Stimulated activated CD8-positive, alpha-beta memory T cell treated with anti-CD3 and anti-CD28 coated beads, Interleukin-7, amount 100 ng/mL, for 1 hour (primary cell): ENCODE measurements at regions not wholly inside any gene's neighbourhood (a gene's known extent, or its start where the extent isn't known, plus 50 kb on each side); places are given as distances from the start of the nearest gene placed in this dataset.
"Not testable (repeated sequence)": the region's sequence is repeated elsewhere in the genome, so short reads cannot be mapped to it uniquely, and the experiment has no call there.

Source experiments
- DNase-seq, 2 donors: peaks; one replicate each; pipeline ENCODE4 v3.0.0-alpha.2; 2020; ENCODE audit warnings: low read depth in 2 of 2

DNA sequence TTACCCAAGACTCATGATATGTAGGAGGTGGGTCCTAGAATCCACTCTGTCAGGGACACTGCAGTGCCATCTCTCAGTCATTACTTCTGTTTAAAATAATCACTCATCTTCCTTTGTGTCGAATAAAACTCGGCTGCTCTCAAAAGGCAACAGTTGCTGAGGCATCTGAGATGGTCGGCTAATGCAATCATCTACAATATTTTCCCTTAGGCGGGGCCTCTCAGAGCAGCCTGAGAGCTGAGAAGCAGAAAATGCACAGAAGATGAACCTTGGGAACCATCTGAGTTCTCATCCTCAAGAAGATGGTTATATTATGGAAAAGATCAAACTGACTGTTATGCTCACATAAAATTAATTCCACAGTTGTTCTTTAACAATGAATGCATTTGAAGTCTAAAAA lies 1518.2 kb upstream of the TENM4 start:
- DNase-seq: no peak

GRCh38 chr11:80958361-80958760 lies 1517.5 kb upstream of the TENM4 start:
- DNase-seq: no peak

DNA sequence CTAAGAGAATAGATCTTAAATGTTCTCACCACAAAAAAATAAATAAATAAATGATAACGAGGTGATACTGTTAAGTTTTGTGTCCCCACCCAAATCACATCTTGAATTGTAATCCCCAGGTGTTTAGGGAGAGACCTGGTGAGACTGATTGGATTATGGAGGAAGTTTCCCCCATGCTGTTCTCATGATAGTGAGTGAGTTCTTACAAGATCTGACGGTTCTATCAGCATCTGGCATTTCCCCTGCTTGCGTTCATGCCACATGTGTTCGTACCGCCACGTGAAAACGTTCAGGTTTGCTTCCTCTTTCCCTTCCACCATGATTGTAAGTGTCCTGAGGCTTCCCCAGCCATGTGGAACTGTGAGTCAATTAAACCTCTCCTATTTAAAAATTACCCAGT lies 1514.8 kb upstream of the TENM4 start:
- no peak for DNase-seq

DNA sequence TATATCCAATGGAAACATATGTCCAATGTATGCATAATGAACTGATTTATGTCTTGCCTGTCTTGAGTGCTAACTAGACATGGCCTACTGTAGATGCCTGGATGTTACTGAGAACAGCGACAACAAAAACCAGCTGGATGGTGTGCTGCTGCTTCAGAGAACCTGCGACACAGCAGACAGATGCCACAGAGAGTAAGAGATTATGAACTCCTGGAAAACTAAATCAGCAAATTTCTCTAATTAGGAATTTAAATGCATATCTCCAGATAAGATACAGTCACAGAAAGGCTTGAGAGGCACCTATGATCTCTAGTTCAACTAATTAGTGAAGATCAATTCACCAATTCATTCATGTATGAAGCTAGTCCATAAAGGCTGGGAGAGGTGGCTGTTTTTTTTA lies 1508.0 kb upstream of the TENM4 start:
- DNase-seq: no peak

- no peak for DNase-seq
Measured at GRCh38 chr11:80944758-80945157, 1503.9 kb upstream of the TENM4 start.

DNA sequence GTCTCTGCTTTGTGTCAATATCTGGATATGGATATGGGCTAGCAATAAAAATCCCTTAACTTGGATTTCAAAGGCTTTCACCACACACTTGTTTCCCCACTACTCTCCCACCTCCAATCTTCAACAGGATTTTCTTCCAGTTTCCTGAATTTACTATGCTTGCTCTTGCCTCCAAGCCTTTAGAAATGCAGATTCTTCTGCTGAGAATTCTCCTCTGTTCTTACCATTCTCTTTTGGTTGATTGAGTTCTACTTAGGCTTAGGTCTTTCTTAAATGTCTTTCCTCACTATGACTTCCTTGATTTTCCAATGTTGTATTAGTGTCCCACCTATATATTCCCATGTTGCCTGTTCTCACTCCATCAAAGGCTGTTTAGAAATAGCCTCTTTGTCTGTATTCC lies 1502.4 kb upstream of the TENM4 start:
- DNase-seq: no peak

GRCh38 chr11:80937842-80938241 lies 1497.0 kb upstream of the TENM4 start:
- DNase-seq: no peak

- DNase-seq: no peak
Measured at GRCh38 chr11:80930038-80930437, 1489.2 kb upstream of the TENM4 start.

DNA sequence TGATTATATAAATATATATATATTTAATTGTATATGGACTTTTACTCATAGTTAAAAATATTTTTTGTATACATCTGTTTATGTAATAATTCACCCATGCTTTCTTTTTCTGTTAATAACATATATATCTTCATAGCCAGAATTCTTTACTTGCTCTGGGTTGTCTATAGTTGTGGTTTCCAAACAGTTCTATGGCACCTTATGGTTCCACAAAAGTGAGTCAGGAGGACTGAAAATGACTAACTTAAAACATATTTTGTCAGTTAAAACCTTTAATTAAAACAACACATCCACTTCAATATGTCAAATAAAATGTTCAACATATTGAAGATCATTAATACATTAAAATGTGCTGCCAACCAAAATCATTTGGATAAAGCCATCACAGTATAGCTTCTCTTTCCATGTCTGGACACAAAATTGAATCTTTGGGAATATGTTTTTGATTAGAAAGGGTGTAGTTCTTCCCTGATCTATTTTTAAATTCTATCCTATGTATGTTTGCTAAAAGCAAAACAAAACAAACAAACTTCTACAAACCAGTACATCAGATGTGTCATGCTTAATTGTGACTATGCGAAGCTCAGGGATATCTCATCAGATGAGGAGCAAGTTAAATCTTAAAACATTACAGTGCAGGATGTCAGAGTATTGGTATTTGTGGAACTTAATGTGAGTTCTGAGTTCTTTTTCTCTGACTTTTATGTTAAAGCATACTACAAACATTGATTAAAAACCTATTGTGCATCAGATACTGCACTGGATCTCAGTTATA lies 1488.4 kb upstream of the TENM4 start:
- no peak for DNase-seq

DNA sequence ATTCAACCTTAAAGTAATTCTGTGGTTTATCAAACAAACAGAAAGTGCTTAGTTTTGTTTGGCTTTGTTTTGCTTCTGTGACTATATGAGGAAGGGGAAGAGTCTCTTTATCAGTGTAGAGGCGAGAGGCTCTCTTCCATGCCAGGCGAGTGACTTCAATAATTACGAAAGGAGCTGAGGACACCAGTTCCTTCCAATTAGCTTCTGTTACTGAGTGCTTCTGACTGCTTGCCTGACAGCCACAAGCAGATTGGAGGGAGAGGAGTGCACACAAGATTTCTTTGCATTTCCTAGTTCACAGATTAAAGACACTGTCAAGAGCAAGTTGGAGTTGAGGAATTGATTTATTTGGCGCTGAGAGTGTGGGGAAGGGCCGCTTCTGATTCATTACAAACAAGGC lies 1484.5 kb upstream of the TENM4 start:
- no peak for DNase-seq

DNA sequence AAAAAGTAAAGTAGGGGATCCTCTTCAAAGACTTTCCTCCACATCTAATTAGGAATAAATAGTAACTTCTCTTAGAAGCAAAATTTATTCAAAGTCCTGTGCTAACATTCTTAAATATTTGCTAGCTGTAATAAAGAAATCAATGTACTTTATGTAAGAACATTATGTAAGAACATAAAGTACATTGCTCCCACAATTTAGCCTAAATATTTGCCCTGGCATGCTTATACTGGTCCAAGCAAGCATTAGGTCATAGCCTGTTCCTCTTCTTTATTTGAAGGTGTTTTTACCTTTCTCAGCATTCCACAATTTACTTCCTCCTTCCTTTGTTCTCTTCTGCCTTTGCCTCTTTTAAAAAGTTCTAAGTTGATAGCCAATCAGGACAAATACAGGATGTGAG lies 1480.5 kb upstream of the TENM4 start:
- not testable (repeated sequence) for DNase-seq

- no peak for DNase-seq
Measured at GRCh38 chr11:80916173-80916798, 1475.5 kb upstream of the TENM4 start.

DNA sequence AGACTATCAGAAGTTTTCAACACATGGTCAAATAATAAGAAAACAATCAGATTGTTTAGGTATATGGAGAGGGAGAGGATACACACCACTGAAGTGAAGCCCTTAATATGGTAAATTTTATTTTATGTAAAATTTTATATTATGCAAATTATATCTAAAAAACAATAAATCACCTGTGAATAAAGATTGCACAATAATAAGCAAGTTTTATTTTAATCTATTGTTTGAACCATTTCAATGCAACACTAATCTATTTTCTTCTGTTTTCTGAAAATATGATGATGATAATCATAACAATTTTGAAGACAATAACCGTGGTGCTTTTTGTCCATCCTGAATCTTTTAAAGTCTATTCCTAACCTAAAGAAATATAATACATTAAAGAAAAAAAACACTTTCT lies 1473.5 kb upstream of the TENM4 start:
- DNase-seq: no peak

GRCh38 chr11:80911666-80912065 lies 1470.8 kb upstream of the TENM4 start:
- DNase-seq: no peak

- DNase-seq: no peak
Measured at GRCh38 chr11:80900265-80900664, 1459.4 kb upstream of the TENM4 start.

DNA sequence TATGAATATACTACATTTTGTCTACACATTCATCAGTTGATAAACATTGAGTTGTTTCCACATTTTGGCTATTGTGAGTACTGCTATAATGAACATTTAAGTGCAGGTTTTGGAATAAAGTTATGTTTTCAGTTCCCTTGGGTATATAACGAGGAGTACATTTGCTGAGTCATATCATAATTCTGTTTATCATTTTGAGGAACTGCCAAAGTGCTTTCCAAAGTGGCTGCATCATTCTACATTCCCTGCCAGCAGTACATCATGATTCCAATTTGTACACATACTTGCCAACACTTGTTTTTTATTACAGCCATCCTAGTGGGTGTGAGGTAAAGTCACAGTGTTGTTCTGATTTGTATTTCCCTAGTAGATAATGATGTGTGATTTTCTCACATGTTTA lies 1458.6 kb upstream of the TENM4 start:
- no peak for DNase-seq

DNA sequence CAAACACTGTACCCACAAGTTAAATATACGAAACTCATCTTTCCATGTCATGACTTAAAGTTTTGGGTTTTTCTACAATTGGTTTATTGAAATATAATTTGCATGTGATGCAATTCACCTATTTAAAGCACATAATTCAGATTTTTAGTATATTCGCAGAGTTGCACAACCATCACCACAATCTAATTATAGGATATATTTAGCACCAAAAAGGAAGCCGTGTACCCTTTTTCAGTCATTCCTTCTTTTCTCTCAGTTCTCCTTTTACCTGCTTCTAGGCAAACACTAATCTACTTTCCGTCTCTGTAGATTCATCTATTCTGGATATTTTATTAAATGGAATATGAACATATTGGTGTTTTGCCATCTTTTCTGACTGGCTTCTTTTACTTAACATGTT lies 1458.1 kb upstream of the TENM4 start:
- no peak for DNase-seq

GRCh38 chr11:80886684-80887083 lies 1445.9 kb upstream of the TENM4 start:
- no peak for DNase-seq

DNA sequence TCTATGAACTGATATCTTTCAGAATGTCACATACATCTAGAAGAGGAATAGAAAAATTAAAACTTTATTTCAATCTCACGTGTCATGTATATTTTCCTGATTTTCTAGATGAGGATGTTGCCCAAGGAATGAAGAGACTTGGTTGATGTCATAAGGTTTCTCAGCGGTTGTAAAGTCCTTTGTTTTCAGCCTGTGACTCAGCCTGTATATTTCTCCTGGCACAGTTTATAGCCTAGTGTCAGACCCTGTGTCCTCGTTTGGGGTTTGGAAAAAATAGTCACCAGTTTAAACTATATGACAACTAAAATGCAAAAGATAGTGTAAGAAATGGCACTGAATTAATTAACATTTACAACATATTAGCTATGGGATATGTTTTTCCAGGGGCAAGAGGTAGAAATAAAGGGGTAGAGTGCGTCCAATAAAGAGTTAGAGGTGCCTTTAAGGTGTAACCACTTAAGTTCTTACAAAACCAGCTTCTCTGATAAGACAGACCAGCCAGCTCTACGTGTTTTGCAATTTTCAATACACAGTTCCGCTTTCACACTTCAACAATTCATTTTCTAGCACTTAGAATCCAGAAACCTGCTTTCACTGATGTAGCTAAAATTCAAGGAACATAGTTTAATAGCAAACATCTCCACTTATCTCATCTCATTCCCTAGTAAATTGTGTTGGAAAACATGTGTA lies 1432.6 kb upstream of the TENM4 start:
- DNase-seq: no peak

DNA sequence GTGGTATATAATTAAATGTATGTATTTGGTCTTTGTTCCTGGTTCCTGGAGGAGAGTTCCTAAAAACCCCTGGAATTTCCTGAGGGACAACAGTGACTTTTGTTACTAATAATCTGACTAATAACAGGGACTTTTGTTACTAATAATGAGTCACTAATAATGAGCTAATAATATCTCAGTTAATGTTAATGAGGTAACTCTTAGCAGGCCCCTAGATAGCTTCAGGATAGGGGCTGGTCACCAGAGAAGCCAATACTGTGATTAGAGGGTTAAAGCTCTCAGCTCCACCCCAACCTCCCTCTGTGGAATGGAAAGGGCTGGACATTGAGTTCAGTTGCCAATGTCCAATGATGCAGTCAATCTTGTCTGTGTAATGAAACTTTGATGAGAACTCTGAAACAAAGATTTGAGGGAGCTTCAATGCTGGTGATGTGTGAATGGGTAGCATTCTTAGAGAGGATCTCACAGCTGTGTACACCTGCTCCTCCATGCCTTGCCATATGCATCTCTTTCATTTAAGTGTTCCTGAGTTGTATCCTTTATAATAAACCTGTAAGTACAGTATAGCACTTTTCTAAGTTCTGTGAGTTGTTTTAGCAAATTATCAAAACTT lies 1431.4 kb upstream of the TENM4 start:
- no peak for DNase-seq

- no peak for DNase-seq
Measured at GRCh38 chr11:80868831-80869230, 1428.0 kb upstream of the TENM4 start.

DNA sequence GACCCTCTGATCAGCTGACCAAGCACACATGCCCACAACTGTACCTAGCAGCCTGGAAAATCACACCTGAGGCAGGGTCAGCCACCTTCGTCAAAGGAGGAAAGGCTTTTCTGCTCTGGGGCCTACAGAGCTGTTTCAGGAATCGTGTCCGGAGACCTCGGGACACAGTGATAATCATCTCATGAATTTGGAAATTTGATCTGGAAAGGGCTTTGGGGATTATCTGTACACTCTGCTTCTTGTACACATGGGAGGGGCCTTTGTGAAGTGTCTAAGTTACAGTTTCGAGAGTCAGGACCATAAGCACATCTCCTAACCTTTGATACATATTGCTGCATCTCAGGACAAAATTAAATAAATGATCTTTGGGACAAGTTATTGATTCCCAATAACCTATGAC lies 1421.2 kb upstream of the TENM4 start:
- no peak for DNase-seq

DNA sequence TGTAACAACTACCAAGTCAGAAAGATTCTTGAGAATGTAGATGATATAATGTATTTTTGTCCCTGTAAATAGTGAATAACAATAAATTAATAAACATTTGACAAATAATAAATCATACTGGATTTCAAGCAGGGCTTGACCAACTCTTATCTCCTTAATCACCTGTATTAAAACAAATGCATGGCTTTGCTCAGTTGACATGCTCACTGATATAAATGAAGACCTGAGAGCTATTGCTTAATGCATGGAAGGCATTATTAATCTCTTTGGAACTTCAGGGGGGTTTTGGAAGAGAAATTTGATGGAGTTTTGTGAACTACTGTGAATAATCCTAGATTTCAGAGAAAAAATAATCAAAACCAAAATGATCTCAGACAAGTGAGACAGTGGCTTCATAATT lies 1420.4 kb upstream of the TENM4 start:
- no peak for DNase-seq
